ENCODE measurements at regions not wholly inside any gene's neighbourhood (a gene's known extent, or its start where the extent isn't known, plus 50 kb on each side); places are given as distances from the start of the nearest gene placed in this dataset.

DNA sequence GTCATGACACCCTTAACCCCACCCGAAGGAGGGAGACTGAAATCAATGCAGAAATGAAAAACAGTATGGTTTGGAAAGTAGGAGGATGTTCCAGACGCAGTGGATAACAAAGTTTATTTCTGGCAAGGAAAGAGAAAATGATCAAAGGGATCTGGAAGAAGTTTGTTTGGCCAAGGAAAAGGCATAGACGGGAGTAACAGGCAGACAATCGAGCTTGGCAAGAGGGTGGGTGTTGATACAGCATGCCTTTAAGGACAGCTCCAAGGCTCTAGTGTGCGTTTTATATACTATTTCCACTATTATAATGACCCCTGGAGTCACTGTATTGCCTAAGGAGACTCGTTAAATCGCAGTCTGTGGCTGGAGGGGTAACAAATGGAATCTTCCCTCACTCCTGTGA lies 303.7 kb upstream of the RUNX1 start:
- TF ChIP-seq, protein P1, sequence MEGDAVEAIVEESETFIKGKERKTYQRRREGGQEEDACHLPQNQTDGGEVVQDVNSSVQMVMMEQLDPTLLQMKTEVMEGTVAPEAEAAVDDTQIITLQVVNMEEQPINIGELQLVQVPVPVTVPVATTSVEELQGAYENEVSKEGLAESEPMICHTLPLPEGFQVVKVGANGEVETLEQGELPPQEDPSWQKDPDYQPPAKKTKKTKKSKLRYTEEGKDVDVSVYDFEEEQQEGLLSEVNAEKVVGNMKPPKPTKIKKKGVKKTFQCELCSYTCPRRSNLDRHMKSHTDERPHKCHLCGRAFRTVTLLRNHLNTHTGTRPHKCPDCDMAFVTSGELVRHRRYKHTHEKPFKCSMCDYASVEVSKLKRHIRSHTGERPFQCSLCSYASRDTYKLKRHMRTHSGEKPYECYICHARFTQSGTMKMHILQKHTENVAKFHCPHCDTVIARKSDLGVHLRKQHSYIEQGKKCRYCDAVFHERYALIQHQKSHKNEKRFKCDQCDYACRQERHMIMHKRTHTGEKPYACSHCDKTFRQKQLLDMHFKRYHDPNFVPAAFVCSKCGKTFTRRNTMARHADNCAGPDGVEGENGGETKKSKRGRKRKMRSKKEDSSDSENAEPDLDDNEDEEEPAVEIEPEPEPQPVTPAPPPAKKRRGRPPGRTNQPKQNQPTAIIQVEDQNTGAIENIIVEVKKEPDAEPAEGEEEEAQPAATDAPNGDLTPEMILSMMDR (IDR thresholded peaks at IDR 0.05): no peak

DNA sequence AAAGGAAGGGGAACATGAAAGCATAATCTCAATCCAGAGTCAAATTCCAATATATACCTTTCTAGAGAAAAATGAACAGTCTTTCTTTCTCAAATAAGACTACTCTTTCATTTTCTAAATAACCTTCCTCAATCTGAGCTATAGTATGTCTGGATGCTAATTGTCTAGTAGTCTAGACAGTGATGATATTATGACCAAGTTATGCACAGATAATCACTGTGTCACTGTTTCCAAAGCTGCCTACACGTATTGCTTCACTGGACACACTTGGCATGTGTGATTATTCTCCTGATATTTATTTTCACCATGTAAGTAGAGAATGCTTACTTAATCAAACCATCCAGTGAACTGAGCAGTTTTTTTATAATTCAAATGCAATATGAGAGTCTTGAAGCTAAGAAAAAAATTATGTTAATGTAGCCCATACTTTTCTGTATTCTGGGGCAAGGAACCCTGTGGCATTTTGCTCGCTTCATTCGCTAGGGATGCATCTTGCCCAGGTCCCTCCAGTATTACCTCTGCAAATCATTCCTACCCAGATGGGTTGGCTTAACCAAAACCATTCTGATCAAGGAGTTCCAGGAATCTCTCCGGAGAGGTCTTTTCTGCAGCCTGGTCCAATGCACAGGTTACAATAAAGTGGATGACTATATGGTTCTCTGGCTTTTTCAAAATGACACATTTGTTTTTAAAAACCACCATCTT lies 303.1 kb upstream of the RUNX1 start:
- TF ChIP-seq, protein P1 (IDR thresholded peaks at IDR 0.05): no peak

DNA sequence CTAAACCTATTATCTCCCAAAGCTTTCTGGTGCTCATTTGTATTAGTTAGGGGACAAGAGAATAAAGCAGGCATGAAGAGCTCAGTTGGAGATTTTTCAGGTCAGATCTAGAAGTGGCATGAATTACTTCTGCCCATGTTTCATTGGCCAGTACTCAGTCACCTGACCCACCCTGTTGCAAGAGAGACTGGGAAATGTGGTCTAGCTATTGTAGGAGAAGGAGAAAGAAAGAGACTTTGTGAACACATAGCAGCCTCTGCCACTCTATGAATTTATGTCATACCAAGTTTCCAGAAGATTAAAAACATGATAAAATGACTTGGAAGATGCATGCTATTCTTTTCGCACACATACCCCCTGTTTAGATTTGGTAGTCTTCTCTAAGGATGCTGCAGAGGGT lies 302.3 kb upstream of the RUNX1 start:
- TF ChIP-seq, protein P1 (IDR thresholded peaks at IDR 0.05): no peak

DNA sequence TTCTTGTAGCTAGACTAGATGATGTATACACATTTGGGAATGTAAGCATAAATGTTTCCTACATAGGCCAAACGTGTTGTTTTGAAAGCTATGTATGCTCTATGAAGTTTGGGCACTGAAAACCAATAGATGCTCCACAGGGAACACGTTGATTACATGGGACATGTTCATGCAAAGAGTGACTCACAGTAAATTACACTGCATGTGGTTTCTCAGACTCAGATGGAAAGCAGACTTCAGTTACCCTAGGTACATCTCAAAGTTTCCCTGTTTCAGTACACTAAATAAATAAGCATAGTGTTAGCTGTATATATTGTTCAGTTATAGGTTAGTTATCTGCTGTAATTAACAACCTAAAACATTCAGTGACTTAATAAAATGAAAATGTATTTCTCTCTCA lies 301.9 kb upstream of the RUNX1 start:
- TF ChIP-seq, protein P1 (IDR thresholded peaks at IDR 0.05): no peak

DNA sequence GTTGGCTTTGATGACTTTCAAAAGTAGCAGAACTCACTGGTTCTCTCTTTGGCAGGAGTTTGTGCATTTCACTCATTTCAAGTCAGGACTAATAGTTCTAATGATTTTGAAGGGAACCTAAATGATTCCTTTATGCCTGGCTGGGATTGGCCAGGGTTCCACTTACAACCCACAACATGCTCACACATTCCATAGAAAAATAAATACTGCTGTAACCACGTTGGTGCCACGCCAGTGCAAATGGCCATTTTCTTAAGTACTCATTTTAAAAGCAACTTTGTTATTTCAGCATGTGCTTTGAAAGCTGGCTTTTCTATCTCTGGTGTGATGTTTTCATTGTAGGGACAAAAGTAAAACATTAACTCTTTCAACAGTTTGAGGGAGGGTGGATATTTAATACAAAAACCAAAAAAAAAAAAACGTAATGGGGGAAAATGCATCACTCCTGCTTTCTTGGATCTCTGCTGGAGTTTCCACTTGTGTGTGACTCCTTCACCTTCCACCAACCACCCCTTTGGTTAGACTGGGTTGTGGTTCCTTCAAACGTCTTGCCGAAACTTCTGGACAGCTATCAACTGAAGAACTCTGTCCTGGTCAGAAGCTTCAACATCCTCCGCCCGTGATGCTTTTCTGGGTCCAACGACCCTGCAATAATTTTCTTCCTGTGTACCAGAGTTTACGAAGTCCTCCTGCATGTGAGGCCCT lies 300.4 kb upstream of the RUNX1 start:
- TF ChIP-seq, protein P1 (IDR thresholded peaks at IDR 0.05): no peak

DNA sequence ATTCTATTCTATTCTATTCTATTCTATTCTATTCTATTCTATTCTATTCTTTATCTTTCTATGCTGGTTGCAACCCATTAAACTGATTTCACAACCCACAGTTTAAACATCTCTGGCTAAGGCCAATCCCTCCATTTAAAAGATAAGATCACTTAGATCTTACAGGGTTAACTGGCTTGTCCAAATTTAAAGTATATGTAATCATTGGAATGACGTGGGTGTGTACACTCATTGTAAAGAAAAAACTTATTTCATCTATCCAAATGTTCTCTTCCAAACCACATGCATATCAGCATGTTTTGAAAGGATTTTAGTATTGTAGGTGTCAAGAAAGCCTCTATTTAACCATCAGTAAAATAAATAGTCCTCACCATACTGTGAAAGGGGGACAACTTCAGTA lies 299.6 kb upstream of the RUNX1 start:
- TF ChIP-seq, protein P1 (IDR thresholded peaks at IDR 0.05): no peak

DNA sequence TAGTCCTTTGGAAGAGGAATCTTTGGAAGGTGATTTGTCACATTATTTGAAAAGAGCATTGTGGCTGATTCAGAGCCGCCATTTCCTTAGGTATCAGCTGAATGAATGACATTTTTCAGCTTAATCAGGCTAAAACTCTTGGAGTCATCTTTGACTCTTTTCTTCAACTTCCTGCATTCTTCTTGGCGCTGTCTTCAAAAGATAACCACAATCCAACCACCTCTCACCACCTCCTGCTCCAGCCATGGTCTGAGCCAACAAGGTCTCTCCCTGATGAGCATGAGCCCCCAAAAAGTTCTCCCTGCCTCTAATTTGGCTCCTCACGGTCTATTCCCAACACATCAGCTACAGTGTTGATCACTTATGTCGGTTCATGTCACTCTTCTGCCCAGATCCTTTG lies 297.6 kb upstream of the RUNX1 start:
- TF ChIP-seq, protein P1 (IDR thresholded peaks at IDR 0.05): no peak
